ENCODE measurements at regions not wholly inside any gene's neighbourhood (a gene's known extent, or its start where the extent isn't known, plus 50 kb on each side); places are given as distances from the start of the nearest gene placed in this dataset.

GRCh38 chr6:155706806-155707205 lies 251.2 kb upstream of the NOX3 start:
- DNase-seq = no peak

GRCh38 chr6:155706341-155706740 lies 250.7 kb upstream of the NOX3 start:
- DNase-seq = no peak

- no peak for DNase-seq
Measured at GRCh38 chr6:155701342-155701741, 245.7 kb upstream of the NOX3 start.

GRCh38 chr6:155695495-155695894 lies 239.9 kb upstream of the NOX3 start:
- DNase-seq = no peak

GRCh38 chr6:155694419-155694790 lies 238.8 kb upstream of the NOX3 start:
- DNase-seq = no peak

GRCh38 chr6:155693573-155694418 lies 238.2 kb upstream of the NOX3 start:
- DNase-seq = peak; percentile 87

- DNase-seq = no peak
Measured at GRCh38 chr6:155690820-155691219, 235.2 kb upstream of the NOX3 start.

GRCh38 chr6:155687645-155688044 lies 232.0 kb upstream of the NOX3 start:
- no peak for DNase-seq

- no peak for DNase-seq
Measured at GRCh38 chr6:155684416-155685196, 229.0 kb upstream of the NOX3 start.

GRCh38 chr6:155678361-155678760 lies 222.7 kb upstream of the NOX3 start:
- DNase-seq = no peak

- no peak for DNase-seq
Measured at GRCh38 chr6:155676346-155676745, 220.7 kb upstream of the NOX3 start.

- no peak for DNase-seq
Measured at GRCh38 chr6:155670655-155671054, 215.0 kb upstream of the NOX3 start.

- DNase-seq = no peak
Measured at GRCh38 chr6:155660251-155660977, 204.8 kb upstream of the NOX3 start.

- no peak for DNase-seq
Measured at GRCh38 chr6:155656024-155656423, 200.4 kb upstream of the NOX3 start.

- DNase-seq = no peak
Measured at GRCh38 chr6:155654474-155654873, 198.8 kb upstream of the NOX3 start.

- no peak for DNase-seq
Measured at GRCh38 chr6:155648301-155648700, 192.7 kb upstream of the NOX3 start.

GRCh38 chr6:155647354-155647753 lies 191.7 kb upstream of the NOX3 start:
- DNase-seq = no peak

- no peak for DNase-seq
Measured at GRCh38 chr6:155646443-155646842, 190.8 kb upstream of the NOX3 start.

GRCh38 chr6:155645325-155645724 lies 189.7 kb upstream of the NOX3 start:
- no peak for DNase-seq

- DNase-seq = no peak
Measured at GRCh38 chr6:155641603-155642002, 186.0 kb upstream of the NOX3 start.

- no peak for DNase-seq
Measured at GRCh38 chr6:155638200-155638599, 182.6 kb upstream of the NOX3 start.

GRCh38 chr6:155635416-155635815 lies 179.8 kb upstream of the NOX3 start:
- no peak for DNase-seq

- DNase-seq = no peak
Measured at GRCh38 chr6:155630085-155630484, 174.4 kb upstream of the NOX3 start.

- no peak for DNase-seq
Measured at GRCh38 chr6:155629652-155630051, 174.0 kb upstream of the NOX3 start.

All from NCI-H1105 treated with DMSO at 0.1 percent for 48 hours (cell line).